Uterus (tissue), 3 donors: ENCODE measurements at regions not wholly inside any gene's neighbourhood (a gene's known extent, or its start where the extent isn't known, plus 50 kb on each side); places are given as distances from the start of the nearest gene placed in this dataset.
"Not testable (repeated sequence)": the region's sequence is repeated elsewhere in the genome, so short reads cannot be mapped to it uniquely, and the experiment has no call there.

Experiments used
- DNase-seq, 2 donors: peaks; one replicate each; pipeline ENCODE4 v3.0.0-alpha.2; 2019 to 2020
- H3K27ac ChIP-seq, 2 donors: fragments of 200-600 bp; sonication (generic); 1 replicate in 1 of 2; 2 replicates in 1 of 2; pipeline ENCODE4 v1.5.1; 2016 to 2018
- H3K27me3 ChIP-seq, 2 donors: fragments of 200-600 bp; sonication (generic); one replicate each; pipeline ENCODE4 v1.5.1; 2018 to 2019; ENCODE audit warnings: control low read depth in 1 of 2
- H3K36me3 ChIP-seq, 2 donors: fragments of 200-600 bp; sonication (generic); one replicate each; pipeline ENCODE4 v1.5.1; 2019; ENCODE audit warnings: control low read depth in 1 of 2
- H3K4me1 ChIP-seq, 2 donors: fragments of 200-600 bp; sonication (generic); one replicate each; pipeline ENCODE4 v1.5.1; 2018 to 2019; ENCODE audit warnings: control low read depth in 1 of 2
- H3K4me3 ChIP-seq, 2 donors: fragments of 200-600 bp; sonication (generic); 1 replicate in 1 of 2; 2 replicates in 1 of 2; pipeline ENCODE4 v1.5.1; 2018 to 2019; ENCODE audit warnings: mild to moderate bottlenecking in 1 of 2
- H3K9me3 ChIP-seq, 2 donors: fragments of 200-600 bp; sonication (generic); one replicate each; pipeline ENCODE4 v1.5.1; 2019; ENCODE audit warnings: control low read depth in 1 of 2
- POLR2A ChIP-seq, 2 donors: fragments of 450-650 bp; IDR thresholded peaks; one replicate each; pipeline ENCODE4 v1.6.1; 2016; ENCODE audit warnings: antibody characterized with exemption in 2 of 2, mild to moderate bottlenecking in 1 of 2, moderate library complexity in 1 of 2
- intact Hi-C: fragments of 100-400 bp; cut with DNase I; formaldehyde crosslinking; loops from one replicate; pipeline ENCODE4 v1.15.1; 2023; ENCODE audit warnings: low total_unique reads
- TF ChIP-seq, protein P1 (sequence below), 4 experiments: fragments of 200-600 bp in 2 of 4; fragments of 450-650 bp in 2 of 4; sonication (generic) in 2 of 4; IDR thresholded peaks; one replicate each; pipeline ENCODE4 v1.5.1; 2016 to 2019; ENCODE audit warnings: antibody characterized with exemption in 4 of 4, mild to moderate bottlenecking in 2 of 4, moderate library complexity in 1 of 4
- donor health status: DM: yes; HTN: yes; CAD: no.

DNA sequence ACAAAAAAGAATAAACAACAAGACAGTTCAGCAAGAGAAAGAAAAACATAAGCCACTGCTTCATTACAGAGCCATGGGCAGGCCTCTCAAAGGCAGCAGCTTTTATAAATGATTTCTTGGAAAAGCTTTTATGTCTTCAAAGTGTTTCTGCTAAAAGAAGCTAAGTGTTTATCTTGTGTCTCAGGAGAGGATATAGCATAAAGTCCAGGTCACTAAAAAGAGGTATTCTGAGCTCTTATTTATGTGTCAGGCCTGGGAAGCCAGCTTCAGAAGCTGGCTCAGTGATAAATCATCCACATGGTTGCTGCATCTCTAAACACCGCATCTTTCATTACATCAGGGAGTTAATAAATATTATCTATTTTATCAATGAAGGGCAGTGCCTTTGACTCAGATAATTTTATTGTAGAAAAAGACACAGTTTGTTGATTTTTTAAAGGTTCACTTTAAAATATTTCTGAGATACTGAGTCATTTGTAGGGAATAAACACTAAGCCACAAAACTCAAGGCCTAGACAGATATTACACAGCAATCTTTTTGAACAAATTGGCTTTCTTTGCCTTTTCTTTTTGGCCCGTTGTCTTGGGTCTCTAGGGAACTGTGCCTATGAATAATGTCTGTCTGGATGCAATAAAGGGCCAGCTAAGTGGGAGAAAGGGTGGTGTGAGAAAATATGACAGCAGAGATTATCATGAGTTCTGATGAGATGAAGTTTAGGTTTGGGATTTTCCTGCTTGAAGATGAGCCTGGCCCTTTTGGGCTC, 1086.6 kb downstream of the UQCRFS1 start:
- Histone ChIP-seq H3K27me3 (no peaks in the 10 kb centered on the region), H3K27ac (no peak overlapping the region), H3K36me3 (no peaks in the 10 kb centered on the region), H3K9me3 (no peaks in the 10 kb centered on the region), H3K4me1 (no peaks in the 10 kb centered on the region), H3K4me3 (no peak overlapping the region)
- TF ChIP-seq, protein P1, sequence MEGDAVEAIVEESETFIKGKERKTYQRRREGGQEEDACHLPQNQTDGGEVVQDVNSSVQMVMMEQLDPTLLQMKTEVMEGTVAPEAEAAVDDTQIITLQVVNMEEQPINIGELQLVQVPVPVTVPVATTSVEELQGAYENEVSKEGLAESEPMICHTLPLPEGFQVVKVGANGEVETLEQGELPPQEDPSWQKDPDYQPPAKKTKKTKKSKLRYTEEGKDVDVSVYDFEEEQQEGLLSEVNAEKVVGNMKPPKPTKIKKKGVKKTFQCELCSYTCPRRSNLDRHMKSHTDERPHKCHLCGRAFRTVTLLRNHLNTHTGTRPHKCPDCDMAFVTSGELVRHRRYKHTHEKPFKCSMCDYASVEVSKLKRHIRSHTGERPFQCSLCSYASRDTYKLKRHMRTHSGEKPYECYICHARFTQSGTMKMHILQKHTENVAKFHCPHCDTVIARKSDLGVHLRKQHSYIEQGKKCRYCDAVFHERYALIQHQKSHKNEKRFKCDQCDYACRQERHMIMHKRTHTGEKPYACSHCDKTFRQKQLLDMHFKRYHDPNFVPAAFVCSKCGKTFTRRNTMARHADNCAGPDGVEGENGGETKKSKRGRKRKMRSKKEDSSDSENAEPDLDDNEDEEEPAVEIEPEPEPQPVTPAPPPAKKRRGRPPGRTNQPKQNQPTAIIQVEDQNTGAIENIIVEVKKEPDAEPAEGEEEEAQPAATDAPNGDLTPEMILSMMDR (IDR thresholded peaks at IDR 0.05), result no peak
- no peak for TF ChIP-seq POLR2A (IDR thresholded peaks at IDR 0.05)
- no peak for DNase-seq
- intact Hi-C loops, result no loop called here

GRCh38 chr19:28122734-28123133, 1090.2 kb downstream of the UQCRFS1 start:
- H3K4me1 ChIP-seq, result no peaks in the 10 kb centered on the region
- DNase-seq, result no peak
- no peaks in the 10 kb centered on the region for H3K9me3 ChIP-seq
- no peak overlapping the region for H3K27ac ChIP-seq
- no peak overlapping the region for H3K4me3 ChIP-seq
- H3K27me3 ChIP-seq, result no peaks in the 10 kb centered on the region
- intact Hi-C loops, result no loop called here
- TF ChIP-seq, protein P1 (IDR thresholded peaks at IDR 0.05), result no peak
- no peak for TF ChIP-seq POLR2A (IDR thresholded peaks at IDR 0.05)
- H3K36me3 ChIP-seq, result no peaks in the 10 kb centered on the region

- intact Hi-C loops, result no loop called here
- H3K36me3 ChIP-seq, result no peaks in the 10 kb centered on the region
- no peak overlapping the region for H3K27ac ChIP-seq
- TF ChIP-seq, protein P1 (IDR thresholded peaks at IDR 0.05), result no peak
- TF ChIP-seq POLR2A (IDR thresholded peaks at IDR 0.05), result no peak
- H3K4me3 ChIP-seq, result no peak overlapping the region
- no peaks in the 10 kb centered on the region for H3K4me1 ChIP-seq
- H3K27me3 ChIP-seq, result no peaks in the 10 kb centered on the region
- DNase-seq, result no peak
- H3K9me3 ChIP-seq, result no peaks in the 10 kb centered on the region
Measured at GRCh38 chr19:28118235-28118634, 1094.7 kb downstream of the UQCRFS1 start.

DNA sequence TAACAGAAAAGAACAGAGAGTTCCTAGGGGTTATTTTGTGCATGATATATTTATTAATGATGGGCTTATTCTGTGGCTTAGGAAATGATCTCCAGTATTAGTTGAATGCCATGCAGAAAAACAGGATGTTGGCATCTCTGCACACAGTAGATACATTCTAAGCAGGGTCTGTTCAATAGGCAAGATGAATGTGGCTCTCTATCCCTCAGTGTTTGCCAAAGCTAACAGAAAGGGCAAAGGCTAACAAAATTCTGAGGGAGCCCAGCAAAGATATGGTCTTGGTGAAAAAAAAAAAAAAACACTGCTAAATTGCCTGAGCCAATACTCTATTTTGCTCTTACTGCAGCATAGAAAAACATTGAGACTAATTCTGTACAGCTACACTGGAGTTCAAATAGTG, 1095.8 kb downstream of the UQCRFS1 start:
- TF ChIP-seq, protein P1 (IDR thresholded peaks at IDR 0.05), result no peak
- no peak for TF ChIP-seq POLR2A (IDR thresholded peaks at IDR 0.05)
- Histone ChIP-seq H3K4me1 (no peaks in the 10 kb centered on the region), H3K9me3 (no peaks in the 10 kb centered on the region), H3K36me3 (no peaks in the 10 kb centered on the region), H3K4me3 (no peak overlapping the region), H3K27ac (no peak overlapping the region), H3K27me3 (no peaks in the 10 kb centered on the region)
- DNase-seq, result no peak
- intact Hi-C loops, result no loop called here

DNA sequence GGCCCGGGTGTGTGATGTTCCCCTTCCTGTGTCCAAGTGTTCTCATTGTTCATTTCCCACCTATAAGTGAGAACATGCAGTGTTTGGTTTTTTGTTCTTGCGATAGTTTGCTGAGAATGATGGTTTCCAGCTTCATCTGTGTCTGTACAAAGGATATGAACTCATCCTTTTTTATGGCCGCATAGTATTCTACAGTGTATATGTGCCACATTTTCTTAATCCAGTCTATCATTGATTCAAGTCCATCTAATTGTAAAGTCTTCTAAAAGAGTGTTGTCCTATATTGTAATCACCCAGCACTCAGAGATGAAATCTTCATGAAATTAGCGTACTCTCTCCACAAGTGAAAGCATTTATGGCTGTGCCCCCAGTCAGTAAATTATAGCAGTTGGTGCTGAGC, 1096.6 kb downstream of the UQCRFS1 start:
- H3K36me3 ChIP-seq, H3K27ac ChIP-seq, intact Hi-C loops, H3K9me3 ChIP-seq, DNase-seq, H3K27me3 ChIP-seq, H3K4me1 ChIP-seq, H3K4me3 ChIP-seq: not testable (repeated sequence)

DNA sequence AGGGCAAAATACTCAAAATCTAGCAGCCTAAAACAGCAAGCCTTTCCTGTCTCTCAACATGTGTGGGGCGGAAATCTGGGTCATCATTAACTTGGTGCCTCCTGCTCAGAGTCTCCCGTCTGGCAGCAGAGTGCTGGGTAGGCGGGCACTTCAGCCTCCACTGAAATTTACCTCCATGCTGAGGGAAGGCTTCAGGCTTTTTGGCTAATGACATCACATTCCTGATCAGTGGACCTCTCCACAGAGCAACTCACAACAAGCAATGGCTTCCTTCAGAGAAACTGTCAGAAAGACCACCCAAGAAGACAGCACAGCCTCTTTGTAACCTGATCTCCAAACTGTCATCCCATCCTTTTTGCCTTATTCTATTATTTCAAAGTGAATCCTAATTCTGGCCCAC, 1109.0 kb downstream of the UQCRFS1 start:
- Histone ChIP-seq H3K4me1 (no peaks in the 10 kb centered on the region), H3K9me3 (no peaks in the 10 kb centered on the region), H3K36me3 (no peaks in the 10 kb centered on the region), H3K27me3 (no peaks in the 10 kb centered on the region), H3K4me3 (no peak overlapping the region), H3K27ac (no peak overlapping the region)
- intact Hi-C loops, result no loop called here
- no peak for DNase-seq
- TF ChIP-seq POLR2A (IDR thresholded peaks at IDR 0.05), result no peak
- TF ChIP-seq, protein P1 (IDR thresholded peaks at IDR 0.05), result no peak

DNA sequence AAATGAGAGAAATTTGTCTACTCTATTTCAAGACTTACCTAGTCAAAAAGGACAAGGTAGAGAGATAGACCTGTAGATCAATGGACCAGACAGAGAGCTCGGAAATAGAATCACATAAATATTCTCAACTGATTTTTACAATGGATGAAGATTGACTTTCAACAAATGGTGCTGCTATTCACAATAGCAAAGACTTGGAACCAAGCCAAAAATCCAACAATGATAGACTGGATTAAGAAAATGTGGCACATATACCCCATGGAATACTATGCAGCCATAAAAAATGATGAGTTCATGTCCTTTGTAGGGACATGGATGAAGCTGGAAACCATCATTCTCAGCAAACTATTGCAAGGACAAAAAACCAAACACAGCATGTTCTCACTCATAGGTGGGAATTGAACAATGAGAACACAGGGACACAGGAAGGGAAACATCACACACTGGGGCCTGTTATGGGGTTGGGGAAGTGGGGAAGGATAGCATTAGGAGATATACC, 1128.2 kb downstream of the UQCRFS1 start:
- H3K36me3 ChIP-seq, H3K27ac ChIP-seq, H3K4me3 ChIP-seq, H3K4me1 ChIP-seq, H3K9me3 ChIP-seq, intact Hi-C loops, DNase-seq, H3K27me3 ChIP-seq: not testable (repeated sequence)
